GM19351 (cell line): ENCODE measurements at regions not wholly inside any gene's neighbourhood (a gene's known extent, or its start where the extent isn't known, plus 50 kb on each side); places are given as distances from the start of the nearest gene placed in this dataset.

Experiments
- ATAC-seq: cut with Tn5 transposase; IDR thresholded peaks from one replicate; pipeline ENCODE4 v1.9.1; 2021; ENCODE audit warnings: mild to moderate bottlenecking, moderate library complexity; ENCODE audit not compliant: unreplicated experiment

DNA sequence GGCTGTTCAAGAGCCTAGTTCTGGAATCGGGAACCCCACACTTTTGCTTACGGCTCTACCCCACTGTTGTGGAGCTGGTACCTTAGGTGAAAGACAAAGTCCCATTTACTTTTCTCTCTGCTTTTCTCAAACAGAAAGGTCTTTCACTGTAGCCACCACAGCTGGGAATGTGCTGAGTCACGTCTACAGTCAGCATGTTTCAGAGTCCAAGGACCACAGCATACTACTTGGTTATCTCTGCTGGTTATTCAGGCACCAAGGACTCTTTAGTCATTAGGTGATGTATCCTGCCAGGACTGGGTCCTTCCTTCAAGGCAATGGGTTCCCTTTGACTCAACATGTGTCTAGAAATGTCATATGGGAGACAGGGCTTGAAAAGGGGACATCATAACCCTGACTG, 266.8 kb upstream of the STEAP1 start:
- ATAC-seq = no peak

DNA sequence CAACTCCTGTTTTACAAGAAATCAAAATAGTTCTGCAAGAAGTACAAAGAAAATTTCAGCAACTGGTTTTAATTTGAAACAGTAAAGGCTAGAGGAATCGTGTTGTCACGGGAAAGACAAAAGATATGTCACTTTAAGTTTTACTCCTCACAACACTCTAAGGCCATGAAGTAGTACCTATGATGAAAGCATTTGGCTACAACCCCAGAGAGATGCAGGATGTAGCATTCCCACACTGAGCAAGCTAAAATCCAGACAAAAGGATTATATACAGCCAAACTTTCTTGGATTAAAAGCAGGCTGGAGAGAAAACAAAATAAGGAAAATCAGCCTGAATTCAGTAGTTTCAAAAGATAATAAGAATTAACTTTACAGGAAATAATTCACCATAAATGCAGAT, 245.5 kb upstream of the STEAP1 start:
- ATAC-seq = no peak

DNA sequence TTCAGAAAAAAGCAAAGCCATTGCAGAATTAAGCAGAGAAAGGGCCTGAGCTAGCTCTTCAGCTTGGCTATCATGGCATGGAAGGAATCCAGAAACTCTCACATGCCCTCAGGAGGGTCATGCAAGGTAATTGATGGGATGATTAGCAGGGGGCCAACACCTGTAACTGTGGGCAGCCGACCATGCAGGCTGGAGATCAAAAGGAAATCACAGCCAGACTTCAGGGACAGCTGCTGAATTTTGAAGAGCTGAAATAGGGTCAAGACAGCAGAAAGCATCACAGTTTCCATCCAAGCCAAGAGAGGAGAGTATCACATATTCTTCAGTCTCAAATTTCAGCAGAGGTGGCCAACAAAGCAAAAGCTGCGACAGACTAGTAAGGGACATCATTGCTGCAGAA, 239.6 kb upstream of the STEAP1 start:
- no peak for ATAC-seq

DNA sequence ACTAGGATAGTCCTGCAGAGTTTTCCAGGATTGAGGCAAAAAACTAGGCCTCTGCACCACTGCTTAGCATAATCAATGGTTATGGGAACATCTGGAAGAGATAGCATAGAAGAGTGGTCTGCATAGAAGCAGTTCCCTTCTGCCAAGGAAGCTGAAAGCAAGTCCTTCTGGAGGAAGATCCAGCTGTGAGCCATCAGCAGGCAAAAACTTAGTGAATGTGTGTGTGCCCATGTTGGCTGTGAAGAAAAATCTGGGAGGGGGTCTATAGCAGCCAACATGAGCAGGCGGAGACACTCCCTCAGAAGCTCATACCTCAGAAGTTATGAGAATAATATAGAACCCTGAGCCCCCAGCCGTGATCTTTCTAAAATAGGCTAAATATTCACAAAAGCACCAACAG, 228.1 kb upstream of the STEAP1 start:
- no peak for ATAC-seq

DNA sequence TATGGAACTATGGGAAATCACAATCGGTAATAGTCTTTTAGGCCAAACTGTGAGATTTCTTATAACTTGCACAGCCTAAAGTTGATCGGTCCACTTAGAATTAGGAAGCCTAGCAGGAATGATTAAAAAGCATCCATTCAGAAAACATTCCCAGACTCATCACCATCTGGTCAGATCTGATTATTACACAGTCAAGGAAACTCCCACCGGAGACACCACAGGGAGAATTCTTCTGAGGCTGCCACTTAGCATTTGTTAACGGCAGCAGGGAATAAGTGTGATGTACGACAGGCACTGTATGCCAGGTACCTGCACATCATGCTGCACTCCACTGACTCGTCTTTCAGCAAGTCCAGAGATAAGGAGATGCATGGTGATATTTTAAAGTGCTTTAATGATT, 227.6 kb upstream of the STEAP1 start:
- no peak for ATAC-seq

DNA sequence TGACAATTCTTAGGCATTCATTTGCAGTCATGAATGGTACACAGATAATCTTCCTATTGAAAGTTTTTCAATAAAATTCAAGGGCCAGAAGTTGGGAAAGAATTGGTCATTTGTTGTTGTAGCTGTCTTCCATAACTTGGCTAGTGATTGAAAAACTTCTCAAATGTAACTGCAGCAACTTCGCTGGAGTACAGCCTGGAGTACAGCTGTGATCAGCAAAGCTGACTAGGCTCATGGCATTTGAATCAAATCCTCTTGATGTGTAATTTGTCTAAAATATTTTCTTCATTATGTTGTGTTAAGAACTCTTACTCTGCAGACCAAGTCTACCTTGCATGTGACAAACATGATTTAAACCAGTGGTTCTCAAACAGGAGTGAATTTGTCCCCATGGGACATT, 226.5 kb upstream of the STEAP1 start:
- ATAC-seq = no peak

DNA sequence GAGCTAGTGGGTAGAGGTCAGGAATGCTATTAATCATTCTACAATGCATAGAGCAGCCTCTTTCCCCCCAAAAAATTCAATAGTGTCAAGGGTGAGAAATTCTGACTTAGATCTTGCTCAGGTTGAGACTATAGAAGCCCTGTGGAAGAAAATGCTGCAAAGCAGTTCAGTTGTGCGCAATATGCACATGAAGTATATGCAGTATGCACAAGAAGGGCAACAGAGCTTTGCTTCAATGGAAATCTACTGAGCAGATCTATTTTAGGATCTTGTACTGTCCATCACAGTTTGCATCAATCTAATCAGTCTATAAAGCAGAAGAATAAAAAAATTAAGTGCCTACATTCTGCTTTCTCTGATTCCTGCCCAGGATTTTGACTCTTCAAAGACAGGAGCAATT, 225.8 kb upstream of the STEAP1 start:
- no peak for ATAC-seq

DNA sequence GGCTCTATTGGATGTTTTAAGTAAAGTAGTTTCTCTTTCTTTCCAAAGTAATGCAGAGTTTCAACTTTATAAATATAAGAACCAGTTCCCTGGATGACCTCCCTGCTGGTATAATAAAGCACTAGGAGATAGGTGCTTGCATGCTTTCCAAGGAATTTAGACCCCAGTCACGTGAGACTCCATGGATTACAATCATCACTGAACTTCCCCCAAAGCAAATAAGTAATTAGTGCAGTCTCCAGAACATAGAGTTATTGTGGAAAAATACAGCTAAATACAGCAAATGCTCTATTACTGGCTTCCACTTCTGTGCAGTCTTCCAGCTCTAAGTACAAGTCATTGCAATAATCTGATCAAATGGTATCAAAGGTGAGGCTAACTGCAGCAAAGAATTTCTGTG, 220.2 kb upstream of the STEAP1 start:
- no peak for ATAC-seq

DNA sequence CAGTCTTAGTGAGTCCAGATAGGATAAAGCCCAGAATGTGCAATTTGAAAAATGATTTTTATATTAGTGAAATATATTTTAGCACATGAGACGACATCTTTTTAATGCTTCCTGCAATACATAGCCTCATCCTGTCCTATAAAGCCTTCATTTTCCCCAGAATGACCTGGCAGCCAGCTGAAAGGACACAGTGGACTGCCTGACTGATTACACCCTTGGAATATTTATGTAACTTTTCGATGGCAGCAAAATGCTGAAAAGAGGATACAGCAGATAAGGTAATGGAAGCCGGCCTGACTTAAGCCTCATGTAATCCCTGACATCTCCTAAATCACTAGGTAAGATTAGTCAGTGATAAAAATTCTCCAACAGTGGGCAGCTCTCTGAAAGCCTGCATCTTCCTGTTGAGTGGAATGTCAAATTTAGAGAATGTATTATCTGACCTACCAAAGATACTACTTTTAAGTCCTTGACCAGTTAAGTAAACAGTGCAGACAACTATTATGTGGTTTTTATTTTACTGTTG, 210.7 kb upstream of the STEAP1 start:
- ATAC-seq = no peak

DNA sequence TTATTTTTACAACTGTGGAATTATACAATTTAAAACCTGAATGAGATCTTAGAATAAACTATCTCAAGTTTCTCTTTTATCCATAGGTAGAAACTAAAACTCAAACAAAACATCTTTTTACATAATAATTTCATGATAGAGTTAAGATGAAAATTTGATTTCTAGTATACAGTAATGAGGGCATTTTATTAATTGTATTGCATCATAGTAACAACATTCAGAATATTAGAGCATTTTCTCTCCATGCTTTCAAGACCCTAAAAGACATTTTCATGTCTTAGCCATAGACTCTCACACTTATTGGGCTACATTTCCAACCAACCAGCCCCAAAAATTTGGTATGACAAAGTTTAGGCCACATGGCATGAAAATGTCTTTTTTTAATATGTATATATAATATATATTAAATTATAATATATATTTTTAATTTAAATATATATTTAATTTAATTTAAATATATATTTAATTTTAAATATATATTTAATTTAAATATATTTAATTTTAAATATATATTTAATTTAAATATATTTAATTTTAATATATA, 195.7 kb upstream of the STEAP1 start:
- no peak for ATAC-seq

DNA sequence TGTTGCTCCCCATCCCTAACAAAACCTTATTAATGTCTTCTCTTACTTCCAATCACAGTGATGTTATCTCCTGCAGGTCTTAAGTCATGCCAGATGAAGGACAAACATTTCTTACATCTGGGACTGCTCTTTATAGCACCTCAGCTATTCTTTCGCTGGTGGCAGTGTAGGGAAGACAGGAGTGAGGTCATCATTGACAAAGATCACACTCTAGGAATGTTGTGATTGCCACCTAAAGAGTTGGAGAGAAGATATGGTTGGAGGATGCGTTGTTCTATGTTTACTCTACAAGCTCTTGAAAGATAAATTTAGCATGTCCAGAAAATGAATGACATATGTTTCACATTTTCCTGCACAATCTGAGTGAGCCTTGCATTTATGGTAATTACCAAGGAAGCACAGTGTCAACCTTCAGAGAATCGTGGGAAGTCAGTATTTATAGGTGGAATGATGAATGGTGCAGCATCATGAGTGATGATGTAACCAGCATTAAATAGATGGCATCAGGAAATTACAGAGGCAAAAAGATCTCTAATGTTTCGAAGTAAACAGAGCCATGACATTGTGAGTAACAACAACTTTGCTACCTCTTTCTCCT, 188.1 kb upstream of the STEAP1 start:
- ATAC-seq = no peak

DNA sequence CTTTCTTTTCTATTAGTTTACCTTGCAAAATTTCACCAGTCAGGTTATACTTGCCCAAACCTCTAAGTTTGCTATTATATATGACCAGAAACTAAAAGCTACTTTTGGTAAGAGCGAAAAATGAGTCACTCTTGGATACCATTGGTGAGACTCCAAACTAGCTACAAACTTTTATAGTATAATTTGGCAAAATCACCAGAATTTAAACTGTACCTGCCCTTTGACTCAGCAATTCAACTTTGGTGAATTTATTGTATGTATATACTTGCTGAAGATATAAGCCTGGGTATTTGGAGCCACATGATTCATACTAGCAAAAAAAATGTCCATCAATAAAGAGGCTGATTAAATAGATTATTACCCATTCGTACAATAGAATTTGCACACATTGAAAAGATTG, 178.7 kb upstream of the STEAP1 start:
- ATAC-seq = no peak

DNA sequence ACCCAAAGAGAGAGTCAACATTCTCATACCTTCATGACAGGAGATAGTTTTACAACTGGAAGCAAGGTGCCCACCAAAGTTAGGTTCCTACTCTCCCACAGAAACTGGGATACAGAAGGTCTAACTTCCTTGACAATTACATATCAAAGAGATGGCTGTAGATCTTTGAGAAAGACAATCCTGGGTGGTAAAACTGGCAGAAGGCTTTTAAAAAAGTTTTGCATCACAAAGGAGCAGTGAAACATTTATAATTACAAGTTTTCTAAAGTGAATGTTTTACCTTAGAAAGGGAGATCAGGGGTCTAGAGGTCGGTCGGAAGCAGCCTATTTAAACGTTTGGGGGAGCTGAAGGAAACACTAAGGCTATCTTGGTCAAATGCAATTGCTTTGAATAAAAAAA, 166.6 kb upstream of the STEAP1 start:
- no peak for ATAC-seq

DNA sequence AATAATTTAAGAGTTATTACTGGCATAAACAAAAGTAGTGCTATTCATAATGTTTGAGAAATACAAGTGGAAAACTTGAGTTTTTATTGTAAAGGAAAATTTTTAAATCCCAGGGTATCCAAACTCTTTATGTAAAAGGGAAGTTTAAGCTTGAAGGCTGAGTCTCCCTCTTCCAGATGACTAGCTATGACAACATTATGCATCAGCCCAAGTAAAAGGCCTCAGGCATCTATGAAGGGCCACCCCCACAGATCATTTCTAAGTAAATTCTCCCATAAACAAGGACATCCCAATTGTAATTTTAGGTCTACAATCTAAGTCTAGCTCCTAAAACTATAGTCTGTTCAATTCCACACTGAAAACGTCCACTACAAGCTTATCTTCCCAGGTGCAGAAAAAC, 166.2 kb upstream of the STEAP1 start:
- no peak for ATAC-seq

DNA sequence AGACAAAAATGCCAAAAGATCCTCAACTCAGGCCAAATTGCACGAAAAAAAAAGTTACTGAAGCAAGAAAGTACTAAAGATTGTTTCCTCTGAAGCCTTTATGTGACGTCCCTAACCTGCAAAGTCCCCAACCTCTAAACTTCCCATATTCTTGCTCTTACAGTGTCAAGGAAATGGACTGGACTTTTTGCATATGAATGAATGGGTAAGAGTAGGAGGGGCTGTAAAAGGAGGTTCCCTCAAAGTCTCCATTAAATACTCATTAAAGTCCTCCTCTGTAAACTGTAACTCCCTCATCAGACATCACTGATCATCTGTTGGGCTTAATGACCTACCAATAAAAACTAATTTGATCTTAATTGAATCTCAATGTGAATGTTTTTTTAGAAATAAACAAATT, 164.8 kb upstream of the STEAP1 start:
- ATAC-seq = no peak

DNA sequence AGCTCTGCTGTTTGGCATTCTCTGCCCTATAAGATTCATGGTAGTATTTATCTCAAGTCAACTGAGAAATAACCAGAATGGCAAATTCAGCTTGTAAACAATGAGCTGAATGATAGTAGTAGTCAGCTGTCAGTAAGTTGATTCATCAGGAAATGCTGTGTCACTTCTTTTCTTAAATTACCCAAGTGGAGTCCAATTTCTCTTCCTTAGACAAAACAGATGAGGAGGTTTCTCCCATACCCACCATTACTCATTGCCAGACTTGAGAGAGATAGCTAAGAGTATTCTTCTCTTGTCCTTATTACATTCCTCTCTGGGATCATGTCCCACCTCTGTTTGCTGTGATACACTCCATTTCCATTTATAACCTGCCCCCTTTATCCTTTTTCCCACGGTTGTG, 159.8 kb upstream of the STEAP1 start:
- no peak for ATAC-seq

DNA sequence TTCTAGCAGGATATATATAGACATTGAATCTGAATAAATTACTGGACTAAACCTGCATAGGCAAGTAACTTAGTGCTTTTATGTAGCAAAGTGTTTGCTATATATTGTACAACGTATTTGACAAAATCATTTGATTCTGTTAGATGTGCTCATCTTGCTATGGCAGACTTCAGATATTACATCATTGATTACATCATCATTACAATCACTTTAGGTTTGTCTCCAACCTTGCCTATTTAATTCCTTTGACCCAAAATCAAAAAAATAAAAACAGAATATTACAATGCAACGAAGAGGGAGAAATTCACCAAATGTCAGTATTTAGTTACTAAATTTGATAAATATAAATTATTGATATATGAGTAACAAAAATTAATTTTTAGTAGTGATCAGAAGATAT, 155.7 kb upstream of the STEAP1 start:
- ATAC-seq = no peak

DNA sequence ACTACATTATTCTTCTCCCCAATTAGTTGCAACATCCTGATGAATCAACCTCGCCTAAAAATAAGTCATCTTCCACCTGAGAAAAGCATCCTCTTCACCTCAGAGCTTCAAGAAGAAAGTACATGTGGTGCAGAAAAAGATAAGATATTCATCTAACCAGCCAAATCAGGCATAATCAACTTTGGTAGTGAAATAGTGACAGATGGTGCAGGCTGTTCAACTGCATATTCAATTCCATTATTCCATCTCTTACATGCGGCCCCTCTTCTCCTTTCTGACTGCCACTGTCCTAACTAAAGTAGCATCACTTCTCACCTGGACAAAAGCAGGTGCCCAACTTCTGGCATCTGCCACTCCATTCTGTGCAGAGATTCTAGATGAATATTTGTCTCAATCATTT, 148.4 kb upstream of the STEAP1 start:
- ATAC-seq = no peak

DNA sequence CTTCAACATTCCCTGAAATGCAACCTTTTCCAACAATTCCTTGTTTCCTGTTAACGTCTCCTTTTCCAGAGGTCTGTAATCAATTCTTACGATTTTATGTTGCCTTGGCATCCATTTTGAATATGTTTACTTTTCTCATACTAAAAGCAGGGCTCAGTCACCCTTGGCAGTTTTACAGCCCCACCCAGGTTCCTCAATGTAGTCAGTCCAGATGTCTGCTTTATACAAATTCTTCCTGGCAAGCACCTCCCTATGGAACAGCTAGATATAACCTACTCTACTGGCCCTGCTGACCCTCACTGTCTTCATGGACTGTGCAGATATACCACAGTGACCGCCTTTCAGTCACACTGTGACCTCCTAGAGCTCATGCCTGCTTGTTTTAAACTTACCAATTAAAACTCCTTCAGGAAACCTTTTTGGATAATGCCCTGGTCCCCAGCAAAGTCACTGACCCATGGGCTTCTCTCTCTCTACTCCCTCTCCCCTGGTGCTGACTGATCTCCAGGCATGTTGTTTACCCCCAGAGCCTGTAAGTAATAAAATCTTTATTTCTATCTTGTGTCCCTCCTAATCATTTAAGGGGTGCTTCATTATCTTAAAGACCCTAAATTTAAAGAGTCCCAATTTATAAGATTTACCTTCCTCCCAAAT, 147.1 kb upstream of the STEAP1 start:
- no peak for ATAC-seq

DNA sequence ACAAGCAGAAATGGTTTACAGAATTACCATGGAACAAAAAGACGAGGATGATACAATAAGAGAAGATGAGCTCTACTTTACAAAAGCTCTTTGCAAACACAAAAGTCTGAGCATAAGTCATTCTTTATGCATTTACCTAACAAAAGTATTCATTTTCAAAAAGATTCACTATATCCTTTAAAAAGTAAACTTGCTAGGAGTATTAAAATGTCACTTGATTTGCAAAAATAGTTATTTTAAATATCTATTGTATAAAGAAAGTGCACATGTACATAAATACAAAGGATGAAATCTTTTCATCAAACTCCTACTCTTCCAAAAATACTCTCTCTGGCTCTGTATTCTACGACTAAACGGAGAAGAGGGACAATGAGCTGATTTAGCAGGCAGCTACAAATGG, 146.4 kb upstream of the STEAP1 start:
- no peak for ATAC-seq

DNA sequence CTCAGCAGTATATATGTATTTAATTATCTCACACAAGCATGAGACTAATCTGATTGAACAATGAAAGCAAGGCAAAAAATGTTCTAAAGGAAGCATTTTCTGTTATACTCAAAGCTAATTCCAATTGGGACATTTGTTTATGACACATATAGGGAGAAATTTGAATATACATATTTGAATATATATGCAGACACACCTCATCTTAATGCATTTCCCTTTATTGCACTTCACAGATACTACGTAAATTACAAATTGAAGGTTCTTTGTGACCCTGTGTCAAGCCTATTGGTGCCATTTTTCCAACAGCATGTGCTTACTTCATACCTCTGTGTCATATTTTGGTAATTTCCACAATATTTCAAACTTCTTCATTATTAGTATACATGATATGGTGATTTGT, 132.1 kb upstream of the STEAP1 start:
- ATAC-seq = no peak

DNA sequence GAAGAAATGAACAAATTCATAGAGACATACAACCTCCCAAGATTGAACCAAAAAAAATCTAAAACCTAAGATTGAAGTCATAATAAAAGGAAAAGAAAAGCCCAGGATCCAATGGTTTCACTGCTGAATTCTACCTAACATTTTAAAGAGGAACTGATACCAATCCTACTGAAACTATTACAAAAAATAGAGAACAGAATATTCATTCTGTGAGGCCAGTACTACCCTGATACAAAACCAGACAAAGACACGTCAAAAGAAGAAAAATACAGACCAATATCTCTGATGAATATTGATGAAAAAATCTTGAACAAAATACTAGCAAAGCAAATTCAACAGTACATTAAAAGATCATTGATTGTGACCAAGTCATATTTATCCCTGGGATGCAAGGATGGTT, 128.5 kb upstream of the STEAP1 start:
- peak; percentile 90 for ATAC-seq

DNA sequence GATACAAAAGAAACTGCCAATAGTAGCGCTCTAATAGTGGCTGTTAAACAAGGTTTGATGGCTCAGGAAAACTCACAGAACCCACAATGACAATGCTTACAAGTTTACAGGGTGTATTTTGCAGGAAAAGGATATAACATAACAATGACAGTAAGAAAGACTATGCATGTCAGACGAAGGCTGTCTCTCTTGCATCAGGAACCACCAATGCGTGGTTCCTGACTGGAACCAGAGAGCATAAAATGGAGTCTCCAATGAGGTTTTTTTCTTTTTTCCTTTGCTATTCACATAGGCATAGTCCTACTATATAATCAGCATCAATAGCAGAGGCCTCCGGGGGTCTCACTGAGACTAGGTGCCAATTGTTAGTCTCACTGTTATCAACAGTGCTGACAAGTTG, 120.4 kb upstream of the STEAP1 start:
- ATAC-seq = no peak
